ENCODE measurements at regions not wholly inside any gene's neighbourhood (a gene's known extent, or its start where the extent isn't known, plus 50 kb on each side); places are given as distances from the start of the nearest gene placed in this dataset.

DNA sequence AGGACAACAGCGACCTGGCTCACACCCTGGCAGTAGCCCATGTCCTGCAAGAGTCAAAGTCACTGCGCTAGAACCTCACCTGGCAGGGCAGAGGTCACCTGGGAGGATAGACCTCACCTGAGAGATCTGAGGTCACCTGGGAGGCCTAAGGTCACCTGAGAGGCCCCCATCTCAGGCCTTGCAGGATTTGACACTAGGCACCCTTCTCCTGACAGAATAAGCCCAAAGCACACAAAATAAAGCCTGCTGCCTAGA, 75.2 kb upstream of the SPTLC1 start:
- H3K4me3 ChIP-seq (ENCODE audit: low read depth, low read length): no peak overlapping the region

GRCh38 chr9:92189782-92190535, 74.7 kb upstream of the SPTLC1 start:
- TF ChIP-seq CTCF (IDR thresholded peaks at IDR 0.05; ENCODE audit: borderline replicate concordance, insufficient read depth, low read depth, low read length): no peak
- no peak overlapping the region for H3K4me3 ChIP-seq (ENCODE audit: low read depth, low read length)

More for the DNA sequence above, 75.2 kb upstream of the SPTLC1 start:
- TF ChIP-seq CTCF (IDR thresholded peaks at IDR 0.05; ENCODE audit: borderline replicate concordance, insufficient read depth, low read depth, low read length): no peak

DNA sequence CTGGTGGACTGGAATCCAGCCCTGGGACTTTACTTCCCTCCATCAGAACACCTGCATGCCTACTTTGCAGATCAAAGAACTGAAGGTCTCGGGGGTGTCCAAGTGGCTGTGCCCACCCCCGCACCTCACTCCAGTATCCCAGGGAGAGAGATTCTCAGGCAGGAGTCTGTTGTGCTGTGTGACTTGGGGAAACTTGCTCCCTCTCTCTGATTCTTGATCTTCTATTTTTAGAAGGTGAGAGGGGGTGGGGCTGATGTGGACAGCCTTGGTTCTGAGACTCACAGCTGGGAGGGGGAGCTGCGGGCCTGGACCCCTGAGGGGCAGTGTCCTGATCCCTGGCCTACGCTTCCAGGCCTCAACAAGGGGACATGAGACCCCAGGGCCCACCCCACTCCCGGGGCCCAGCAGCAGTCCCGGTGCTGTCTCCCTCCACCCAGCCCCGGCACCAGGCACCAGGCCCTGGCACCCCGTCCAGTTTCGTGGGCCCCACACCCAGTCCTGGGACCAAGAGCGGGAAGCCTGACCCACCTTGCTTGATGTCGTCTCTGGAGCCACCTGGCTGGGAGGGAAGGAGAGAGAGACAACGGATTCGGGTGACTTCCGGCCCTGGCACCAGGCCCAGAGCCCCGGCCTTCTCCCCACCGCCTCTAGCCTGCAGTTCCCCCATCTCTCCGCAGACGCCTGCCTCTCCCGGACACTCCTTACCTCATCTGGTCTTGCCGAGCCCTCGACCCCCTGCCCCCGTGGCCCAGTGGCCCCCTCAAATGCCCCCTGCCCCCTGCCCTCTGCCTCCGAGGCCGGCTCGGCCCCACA, 74.0 kb upstream of the SPTLC1 start:
- H3K4me3 ChIP-seq (ENCODE audit: low read depth, low read length): no peak overlapping the region
- TF ChIP-seq CTCF (IDR thresholded peaks at IDR 0.05; ENCODE audit: borderline replicate concordance, insufficient read depth, low read depth, low read length): no peak

- TF ChIP-seq CTCF (IDR thresholded peaks at IDR 0.05; ENCODE audit: borderline replicate concordance, insufficient read depth, low read depth, low read length): no peak
- no peak overlapping the region for H3K4me3 ChIP-seq (ENCODE audit: low read depth, low read length)
These were observed 72.9 kb upstream of the SPTLC1 start for GRCh38 chr9:92187989-92188714.

- no peak overlapping the region for H3K4me3 ChIP-seq (ENCODE audit: low read depth, low read length)
- no peak for TF ChIP-seq CTCF (IDR thresholded peaks at IDR 0.05; ENCODE audit: borderline replicate concordance, insufficient read depth, low read depth, low read length)
These were observed 72.2 kb upstream of the SPTLC1 start for GRCh38 chr9:92187390-92187789.

DNA sequence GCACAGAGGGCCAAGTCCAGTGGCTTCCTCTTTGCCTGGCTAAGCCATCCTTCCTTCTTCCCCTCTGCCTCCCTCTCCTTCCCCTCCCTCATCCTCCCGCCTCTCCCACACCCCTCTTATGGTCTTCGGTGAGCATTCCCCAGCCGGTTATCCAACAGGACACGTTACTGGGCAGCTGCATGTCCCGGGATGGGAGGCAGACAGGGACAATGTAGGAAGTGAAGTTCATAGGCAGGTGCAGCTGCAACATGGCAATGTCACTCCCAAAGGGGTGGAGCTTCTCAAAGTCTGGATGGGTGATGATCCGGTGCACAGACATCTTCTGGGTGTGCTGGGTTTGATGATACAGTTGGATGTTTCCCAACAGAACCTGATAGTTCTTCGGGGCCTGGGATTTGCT, 71.4 kb upstream of the SPTLC1 start:
- TF ChIP-seq CTCF (IDR thresholded peaks at IDR 0.05; ENCODE audit: borderline replicate concordance, insufficient read depth, low read depth, low read length): no peak
- H3K4me3 ChIP-seq (ENCODE audit: low read depth, low read length): no peak overlapping the region

Measured in GM12875 (cell line).